ENCODE measurements at regions not wholly inside any gene's neighbourhood (a gene's known extent, or its start where the extent isn't known, plus 50 kb on each side); places are given as distances from the start of the nearest gene placed in this dataset.

DNA sequence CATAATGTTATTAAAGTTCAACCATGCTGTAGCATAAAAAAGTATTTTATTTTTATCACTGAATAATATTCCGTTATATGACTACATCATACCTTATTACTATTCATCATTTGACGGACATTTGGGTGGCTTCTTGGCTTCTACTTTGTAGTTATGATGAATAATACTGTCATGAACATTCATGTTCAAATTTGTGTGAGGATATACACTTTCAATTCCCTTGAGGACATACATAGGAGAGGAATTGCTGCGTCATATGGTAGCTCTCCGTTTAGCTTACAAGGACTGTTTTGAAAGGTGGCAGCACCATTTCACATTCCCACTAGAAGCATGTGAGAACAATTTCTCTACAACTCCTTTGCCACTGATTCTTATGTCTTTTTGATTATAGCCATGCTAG, 910.8 kb upstream of the MIR17HG start:
- H3K27ac ChIP-seq = no peak overlapping the region
- CTCF ChIA-PET = no interaction called here
- POLR2A ChIA-PET (ENCODE audit: low non-redundant PET) = no interaction called here

DNA sequence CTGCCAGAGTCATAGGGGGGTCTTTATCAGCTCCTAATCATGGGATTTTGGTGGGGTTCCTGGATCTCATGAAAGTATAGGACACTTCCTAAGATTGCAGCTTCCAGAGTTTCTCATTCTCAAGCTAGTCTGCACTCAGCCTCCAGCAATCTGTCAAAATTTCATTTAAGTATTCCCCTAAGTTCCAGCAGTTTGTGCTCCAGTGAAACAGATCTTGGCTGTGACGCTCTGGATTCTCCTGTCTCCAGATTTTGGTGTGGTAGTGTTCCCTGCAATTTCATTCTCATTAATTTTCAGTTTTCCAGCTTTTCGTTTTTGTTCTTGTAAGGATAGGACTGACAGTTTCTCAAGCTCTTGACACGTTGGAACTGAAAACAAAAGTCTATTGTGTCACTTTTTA, 908.9 kb upstream of the MIR17HG start:
- TF ChIP-seq, protein P1, sequence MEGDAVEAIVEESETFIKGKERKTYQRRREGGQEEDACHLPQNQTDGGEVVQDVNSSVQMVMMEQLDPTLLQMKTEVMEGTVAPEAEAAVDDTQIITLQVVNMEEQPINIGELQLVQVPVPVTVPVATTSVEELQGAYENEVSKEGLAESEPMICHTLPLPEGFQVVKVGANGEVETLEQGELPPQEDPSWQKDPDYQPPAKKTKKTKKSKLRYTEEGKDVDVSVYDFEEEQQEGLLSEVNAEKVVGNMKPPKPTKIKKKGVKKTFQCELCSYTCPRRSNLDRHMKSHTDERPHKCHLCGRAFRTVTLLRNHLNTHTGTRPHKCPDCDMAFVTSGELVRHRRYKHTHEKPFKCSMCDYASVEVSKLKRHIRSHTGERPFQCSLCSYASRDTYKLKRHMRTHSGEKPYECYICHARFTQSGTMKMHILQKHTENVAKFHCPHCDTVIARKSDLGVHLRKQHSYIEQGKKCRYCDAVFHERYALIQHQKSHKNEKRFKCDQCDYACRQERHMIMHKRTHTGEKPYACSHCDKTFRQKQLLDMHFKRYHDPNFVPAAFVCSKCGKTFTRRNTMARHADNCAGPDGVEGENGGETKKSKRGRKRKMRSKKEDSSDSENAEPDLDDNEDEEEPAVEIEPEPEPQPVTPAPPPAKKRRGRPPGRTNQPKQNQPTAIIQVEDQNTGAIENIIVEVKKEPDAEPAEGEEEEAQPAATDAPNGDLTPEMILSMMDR (conservative IDR thresholded peaks at IDR 0.05; ENCODE audit: low read depth) = no peak
- DNase-seq (ENCODE audit: low spot score) = no peak
- ChIA-PET CTCF (no interaction called here), POLR2A (ENCODE audit: low non-redundant PET) (no interaction called here)
- no peak overlapping the region for H3K27ac ChIP-seq

More for the DNA sequence above, 910.8 kb upstream of the MIR17HG start:
- TF ChIP-seq, protein P1 (conservative IDR thresholded peaks at IDR 0.05; ENCODE audit: low read depth) = no peak
- no peak for DNase-seq (ENCODE audit: low spot score)

DNA sequence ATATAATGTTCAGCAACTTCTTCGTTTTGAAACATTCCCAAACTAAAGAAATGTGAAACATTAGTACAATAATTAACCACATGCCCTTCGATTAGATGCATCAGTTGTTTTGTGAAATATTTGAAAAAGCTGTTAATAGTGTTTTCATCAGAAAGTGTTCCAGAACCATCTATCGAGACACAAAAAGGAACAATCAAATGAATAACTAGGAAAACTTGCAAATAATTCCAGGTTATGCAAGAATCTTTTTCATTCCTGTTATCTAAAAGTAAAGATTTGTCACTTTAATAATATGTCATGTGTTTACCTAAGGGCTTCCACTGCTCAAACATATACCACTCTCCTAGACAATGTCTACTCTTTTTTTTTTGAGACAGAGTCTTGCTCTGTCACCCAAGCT, 904.2 kb upstream of the MIR17HG start:
- CTCF ChIA-PET = no interaction called here
- no peak for DNase-seq (ENCODE audit: low spot score)
- TF ChIP-seq, protein P1 (conservative IDR thresholded peaks at IDR 0.05; ENCODE audit: low read depth) = no peak

DNA sequence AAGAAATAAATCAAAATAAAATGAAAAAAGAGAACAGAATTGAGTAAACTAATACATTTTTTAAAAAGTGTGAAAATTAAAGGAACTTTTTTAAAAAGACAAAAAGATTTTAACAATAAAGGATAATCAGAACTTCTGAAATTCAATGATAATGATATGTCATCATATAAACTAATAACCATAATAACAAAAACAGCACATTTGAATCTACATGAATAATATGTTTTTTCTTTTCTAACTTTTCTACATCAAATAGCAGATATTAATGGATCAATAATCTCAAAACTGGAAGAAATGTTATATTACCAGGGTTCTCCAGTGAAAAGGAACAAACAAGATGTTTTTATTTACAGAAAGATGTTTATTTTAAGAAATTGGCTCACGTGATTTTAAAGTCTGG, 903.3 kb upstream of the MIR17HG start:
- no peak overlapping the region for H3K27ac ChIP-seq

More for the DNA sequence above, 904.2 kb upstream of the MIR17HG start:
- POLR2A ChIA-PET (ENCODE audit: low non-redundant PET) = no interaction called here
- H3K27ac ChIP-seq = no peak overlapping the region

DNA sequence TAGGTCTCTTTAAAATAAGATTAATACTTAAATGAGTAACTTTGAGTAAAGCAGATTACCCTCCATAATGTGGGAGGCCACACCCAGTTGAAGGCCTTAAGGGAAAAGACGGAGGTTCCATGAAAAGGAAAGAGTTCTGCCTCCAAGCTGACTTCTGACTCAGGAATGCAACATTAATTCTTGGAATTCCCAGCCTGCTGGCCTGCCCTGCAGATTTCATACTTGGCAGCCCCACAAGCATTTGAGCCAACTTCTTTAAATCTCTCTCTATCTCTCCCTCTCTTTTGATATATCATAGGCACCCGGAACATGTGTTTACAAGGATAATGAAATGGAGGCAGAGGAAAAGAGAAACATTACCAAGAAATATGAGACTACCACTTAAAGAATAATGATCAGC, 902.3 kb upstream of the MIR17HG start:
- peak; percentile 73 for DNase-seq (ENCODE audit: low spot score)
- ChIA-PET POLR2A (ENCODE audit: low non-redundant PET) (no interaction called here), CTCF (no interaction called here)
- TF ChIP-seq, protein P1 (conservative IDR thresholded peaks at IDR 0.05; ENCODE audit: low read depth) = no peak
- H3K27ac ChIP-seq = no peak overlapping the region

More for the DNA sequence above, 903.3 kb upstream of the MIR17HG start:
- TF ChIP-seq, protein P1 (conservative IDR thresholded peaks at IDR 0.05; ENCODE audit: low read depth) = no peak
- CTCF ChIA-PET = interaction anchor here (0.6 kb wide), 1 partner anchor 40 kb away, joined by 3 read pairs; no protein-coding TSS in a partner anchor
- no peak for DNase-seq (ENCODE audit: low spot score)
- POLR2A ChIA-PET (ENCODE audit: low non-redundant PET) = no interaction called here

DNA sequence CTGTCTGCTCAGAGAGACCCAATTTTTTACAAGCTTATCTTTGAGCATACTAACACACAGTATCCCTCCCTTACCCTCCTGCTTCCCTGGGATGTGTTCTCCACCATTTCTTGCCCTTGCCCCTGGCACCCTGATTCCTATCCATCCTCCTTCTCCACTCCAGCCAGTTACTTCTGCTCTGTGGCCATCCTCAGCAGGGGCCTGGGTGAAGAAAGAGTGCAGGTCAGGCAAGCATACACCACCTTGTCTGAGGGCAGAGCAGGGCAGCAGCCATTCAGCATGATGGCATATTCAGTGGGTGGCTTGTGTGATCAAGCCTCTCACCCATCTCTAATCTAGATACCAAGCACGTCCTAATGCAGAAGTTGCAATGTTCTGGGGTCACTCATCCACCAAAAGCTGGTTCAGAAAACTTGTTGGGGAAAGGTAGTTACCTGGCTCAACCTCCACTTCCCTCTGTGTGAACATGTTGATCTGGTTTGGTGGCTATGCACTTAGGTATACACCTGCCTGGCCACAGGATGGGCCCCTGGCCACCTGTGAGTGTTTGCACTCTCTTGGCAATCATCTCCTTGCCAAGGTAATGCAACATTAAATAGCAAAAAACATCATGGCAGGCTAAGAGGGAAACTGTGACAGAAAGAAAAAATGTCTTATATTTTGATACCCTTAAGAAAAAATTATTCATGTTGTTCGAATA, 900.3 kb upstream of the MIR17HG start:
- TF ChIP-seq, protein P1 (conservative IDR thresholded peaks at IDR 0.05; ENCODE audit: low read depth) = no peak
- CTCF ChIA-PET = no interaction called here
- POLR2A ChIA-PET (ENCODE audit: low non-redundant PET) = no interaction called here
- no peak overlapping the region; the same call in 1 of the 2 replicates for H3K27ac ChIP-seq
- no peak for DNase-seq (ENCODE audit: low spot score)

All from RWPE1 (cell line).